ENCODE measurements at regions not wholly inside any gene's neighbourhood (a gene's known extent, or its start where the extent isn't known, plus 50 kb on each side); places are given as distances from the start of the nearest gene placed in this dataset.
"Not testable (repeated sequence)": the region's sequence is repeated elsewhere in the genome, so short reads cannot be mapped to it uniquely, and the experiment has no call there.

- H3K36me3 ChIP-seq (ENCODE audit: control insufficient read depth, insufficient read depth, low read length), result no peaks in the 10 kb centered on the region
- H3K9ac ChIP-seq (ENCODE audit: low read depth, low read length), result no peak overlapping the region
- H3K27ac ChIP-seq (ENCODE audit: low read depth, low read length), result no peak overlapping the region
- no peaks in the 10 kb centered on the region for H3K9me3 ChIP-seq (ENCODE audit: control insufficient read depth, insufficient read depth, low read length)
- peaks cover 11% of the 10 kb centered on the region for H3K4me1 ChIP-seq (ENCODE audit: control insufficient read depth, insufficient read depth, low read length)
- no peaks in the 10 kb centered on the region for H3K27me3 ChIP-seq (ENCODE audit: control insufficient read depth, insufficient read depth, low read length)
- no peak overlapping the region for H3K4me3 ChIP-seq (ENCODE audit: low read depth, low read length)
Measured at GRCh38 chr6:67976486-67976885, 658.6 kb upstream of the ADGRB3 start.

- H3K4me1 ChIP-seq (ENCODE audit: control insufficient read depth, insufficient read depth, low read length), result no peaks in the 10 kb centered on the region
- no peaks in the 10 kb centered on the region for H3K27me3 ChIP-seq (ENCODE audit: control insufficient read depth, insufficient read depth, low read length)
- H3K9me3 ChIP-seq (ENCODE audit: control insufficient read depth, insufficient read depth, low read length), result no peaks in the 10 kb centered on the region
- H3K36me3 ChIP-seq (ENCODE audit: control insufficient read depth, insufficient read depth, low read length), result no peaks in the 10 kb centered on the region
- H3K4me3 ChIP-seq (ENCODE audit: low read depth, low read length), result no peak overlapping the region
- no peak overlapping the region for H3K27ac ChIP-seq (ENCODE audit: low read depth, low read length)
- H3K9ac ChIP-seq (ENCODE audit: low read depth, low read length), result no peak overlapping the region
Measured at GRCh38 chr6:67974931-67975330, 660.2 kb upstream of the ADGRB3 start.

GRCh38 chr6:67971812-67972211 is 663.3 kb upstream of the ADGRB3 start:
- H3K9me3 ChIP-seq (ENCODE audit: control insufficient read depth, insufficient read depth, low read length), result no peaks in the 10 kb centered on the region
- no peaks in the 10 kb centered on the region for H3K4me1 ChIP-seq (ENCODE audit: control insufficient read depth, insufficient read depth, low read length)
- H3K9ac ChIP-seq (ENCODE audit: low read depth, low read length), result no peak overlapping the region
- H3K36me3 ChIP-seq (ENCODE audit: control insufficient read depth, insufficient read depth, low read length), result no peaks in the 10 kb centered on the region
- H3K4me3 ChIP-seq (ENCODE audit: low read depth, low read length), result no peak overlapping the region
- no peaks in the 10 kb centered on the region for H3K27me3 ChIP-seq (ENCODE audit: control insufficient read depth, insufficient read depth, low read length)
- no peak overlapping the region for H3K27ac ChIP-seq (ENCODE audit: low read depth, low read length)

GRCh38 chr6:67966830-67967229 is 668.3 kb upstream of the ADGRB3 start:
- H3K27ac ChIP-seq (ENCODE audit: low read depth, low read length), result no peak overlapping the region
- no peak overlapping the region for H3K9ac ChIP-seq (ENCODE audit: low read depth, low read length)
- no peak overlapping the region for H3K4me3 ChIP-seq (ENCODE audit: low read depth, low read length)
- H3K4me1 ChIP-seq (ENCODE audit: control insufficient read depth, insufficient read depth, low read length), result no peaks in the 10 kb centered on the region
- no peaks in the 10 kb centered on the region for H3K9me3 ChIP-seq (ENCODE audit: control insufficient read depth, insufficient read depth, low read length)
- H3K36me3 ChIP-seq (ENCODE audit: control insufficient read depth, insufficient read depth, low read length), result no peaks in the 10 kb centered on the region
- no peaks in the 10 kb centered on the region for H3K27me3 ChIP-seq (ENCODE audit: control insufficient read depth, insufficient read depth, low read length)

- H3K9me3 ChIP-seq (ENCODE audit: control insufficient read depth, insufficient read depth, low read length), result peaks cover 21% of the 10 kb centered on the region
- no peak overlapping the region for H3K9ac ChIP-seq (ENCODE audit: low read depth, low read length)
- H3K27me3 ChIP-seq (ENCODE audit: control insufficient read depth, insufficient read depth, low read length), result no peaks in the 10 kb centered on the region
- H3K4me1 ChIP-seq (ENCODE audit: control insufficient read depth, insufficient read depth, low read length), result no peaks in the 10 kb centered on the region
- H3K4me3 ChIP-seq (ENCODE audit: low read depth, low read length), result no peak overlapping the region
- H3K27ac ChIP-seq (ENCODE audit: low read depth, low read length), result no peak overlapping the region
- H3K36me3 ChIP-seq (ENCODE audit: control insufficient read depth, insufficient read depth, low read length), result no peaks in the 10 kb centered on the region
Measured at GRCh38 chr6:67956352-67956751, 678.7 kb upstream of the ADGRB3 start.

GRCh38 chr6:67952948-67953347 is 682.1 kb upstream of the ADGRB3 start:
- peaks cover 21% of the 10 kb centered on the region for H3K9me3 ChIP-seq (ENCODE audit: control insufficient read depth, insufficient read depth, low read length)
- H3K27me3 ChIP-seq (ENCODE audit: control insufficient read depth, insufficient read depth, low read length), result no peaks in the 10 kb centered on the region
- H3K9ac ChIP-seq (ENCODE audit: low read depth, low read length), result no peak overlapping the region
- no peaks in the 10 kb centered on the region for H3K4me1 ChIP-seq (ENCODE audit: control insufficient read depth, insufficient read depth, low read length)
- H3K27ac ChIP-seq (ENCODE audit: low read depth, low read length), result no peak overlapping the region
- H3K4me3 ChIP-seq (ENCODE audit: low read depth, low read length), result no peak overlapping the region
- no peaks in the 10 kb centered on the region for H3K36me3 ChIP-seq (ENCODE audit: control insufficient read depth, insufficient read depth, low read length)

GRCh38 chr6:67952121-67952520 is 683.0 kb upstream of the ADGRB3 start:
- H3K27ac ChIP-seq (ENCODE audit: low read depth, low read length), result no peak overlapping the region
- no peak overlapping the region for H3K4me3 ChIP-seq (ENCODE audit: low read depth, low read length)
- no peaks in the 10 kb centered on the region for H3K36me3 ChIP-seq (ENCODE audit: control insufficient read depth, insufficient read depth, low read length)
- H3K9ac ChIP-seq (ENCODE audit: low read depth, low read length), result no peak overlapping the region
- no peaks in the 10 kb centered on the region for H3K4me1 ChIP-seq (ENCODE audit: control insufficient read depth, insufficient read depth, low read length)
- no peaks in the 10 kb centered on the region for H3K27me3 ChIP-seq (ENCODE audit: control insufficient read depth, insufficient read depth, low read length)
- H3K9me3 ChIP-seq (ENCODE audit: control insufficient read depth, insufficient read depth, low read length), result peaks cover 16% of the 10 kb centered on the region

- not testable (repeated sequence) for H3K27ac ChIP-seq (ENCODE audit: low read depth, low read length); H3K4me1 ChIP-seq (ENCODE audit: control insufficient read depth, insufficient read depth, low read length); H3K4me3 ChIP-seq (ENCODE audit: low read depth, low read length); H3K9ac ChIP-seq (ENCODE audit: low read depth, low read length); H3K36me3 ChIP-seq (ENCODE audit: control insufficient read depth, insufficient read depth, low read length); H3K27me3 ChIP-seq (ENCODE audit: control insufficient read depth, insufficient read depth, low read length); H3K9me3 ChIP-seq (ENCODE audit: control insufficient read depth, insufficient read depth, low read length)
Measured at GRCh38 chr6:67947762-67948161, 687.3 kb upstream of the ADGRB3 start.

GRCh38 chr6:67935976-67936477 is 699.1 kb upstream of the ADGRB3 start:
- Histone ChIP-seq H3K27ac (ENCODE audit: low read depth, low read length) (no peak overlapping the region), H3K4me1 (ENCODE audit: control insufficient read depth, insufficient read depth, low read length) (no peaks in the 10 kb centered on the region), H3K27me3 (ENCODE audit: control insufficient read depth, insufficient read depth, low read length) (no peaks in the 10 kb centered on the region), H3K9me3 (ENCODE audit: control insufficient read depth, insufficient read depth, low read length) (0 out of 2 replicates have a peak, but pooled peaks cover 5% of the 10 kb centered on the region), H3K4me3 (ENCODE audit: low read depth, low read length) (no peak overlapping the region), H3K9ac (ENCODE audit: low read depth, low read length) (no peak overlapping the region), H3K36me3 (ENCODE audit: control insufficient read depth, insufficient read depth, low read length) (no peaks in the 10 kb centered on the region)

GRCh38 chr6:67933278-67933677 is 701.8 kb upstream of the ADGRB3 start:
- H3K4me3 ChIP-seq (ENCODE audit: low read depth, low read length), result no peak overlapping the region
- no peaks in the 10 kb centered on the region for H3K27me3 ChIP-seq (ENCODE audit: control insufficient read depth, insufficient read depth, low read length)
- no peaks in the 10 kb centered on the region for H3K9me3 ChIP-seq (ENCODE audit: control insufficient read depth, insufficient read depth, low read length)
- no peaks in the 10 kb centered on the region for H3K4me1 ChIP-seq (ENCODE audit: control insufficient read depth, insufficient read depth, low read length)
- H3K9ac ChIP-seq (ENCODE audit: low read depth, low read length), result no peak overlapping the region
- no peak overlapping the region for H3K27ac ChIP-seq (ENCODE audit: low read depth, low read length)
- H3K36me3 ChIP-seq (ENCODE audit: control insufficient read depth, insufficient read depth, low read length), result no peaks in the 10 kb centered on the region

- not testable (repeated sequence) for H3K27me3 ChIP-seq (ENCODE audit: control insufficient read depth, insufficient read depth, low read length); H3K9me3 ChIP-seq (ENCODE audit: control insufficient read depth, insufficient read depth, low read length); H3K9ac ChIP-seq (ENCODE audit: low read depth, low read length); H3K36me3 ChIP-seq (ENCODE audit: control insufficient read depth, insufficient read depth, low read length); H3K4me1 ChIP-seq (ENCODE audit: control insufficient read depth, insufficient read depth, low read length); H3K4me3 ChIP-seq (ENCODE audit: low read depth, low read length); H3K27ac ChIP-seq (ENCODE audit: low read depth, low read length)
Measured at GRCh38 chr6:67922588-67922987, 712.5 kb upstream of the ADGRB3 start.

- not testable (repeated sequence) for H3K4me3 ChIP-seq (ENCODE audit: low read depth, low read length); H3K9me3 ChIP-seq (ENCODE audit: control insufficient read depth, insufficient read depth, low read length); H3K27ac ChIP-seq (ENCODE audit: low read depth, low read length); H3K4me1 ChIP-seq (ENCODE audit: control insufficient read depth, insufficient read depth, low read length); H3K27me3 ChIP-seq (ENCODE audit: control insufficient read depth, insufficient read depth, low read length); H3K36me3 ChIP-seq (ENCODE audit: control insufficient read depth, insufficient read depth, low read length); H3K9ac ChIP-seq (ENCODE audit: low read depth, low read length)
Measured at GRCh38 chr6:67920040-67920439, 715.0 kb upstream of the ADGRB3 start.
